ENCODE measurements at regions not wholly inside any gene's neighbourhood (a gene's known extent, or its start where the extent isn't known, plus 50 kb on each side); places are given as distances from the start of the nearest gene placed in this dataset.
"Not testable (repeated sequence)": the region's sequence is repeated elsewhere in the genome, so short reads cannot be mapped to it uniquely, and the experiment has no call there.

- Mint-ChIP-seq H3K27me3 (peaks cover 27% of the 10 kb centered on the region), H3K9me3 (peaks cover 13% of the 10 kb centered on the region)
- not testable (repeated sequence) for ATAC-seq (replicated peaks; ENCODE audit: extremely low read depth, poor library complexity, severe bottlenecking); H3K36me3 Mint-ChIP-seq (ENCODE audit: insufficient read depth); H3K4me1 Mint-ChIP-seq; H3K27ac Mint-ChIP-seq (ENCODE audit: low read depth); H3K4me3 Mint-ChIP-seq; DNase-seq (ENCODE audit: low spot score in 2 of 2)
Measured at GRCh38 chr10:109809954-109810353, 113.4 kb downstream of the XPNPEP1 start.

GRCh38 chr10:109801191-109801590 is 122.1 kb downstream of the XPNPEP1 start:
- not testable (repeated sequence) for H3K4me3 Mint-ChIP-seq; H3K4me1 Mint-ChIP-seq; ATAC-seq (replicated peaks; ENCODE audit: extremely low read depth, poor library complexity, severe bottlenecking); H3K27ac Mint-ChIP-seq (ENCODE audit: low read depth); DNase-seq (ENCODE audit: low spot score in 2 of 2); H3K36me3 Mint-ChIP-seq (ENCODE audit: insufficient read depth)
- peaks cover 53% of the 10 kb centered on the region for H3K27me3 Mint-ChIP-seq
- H3K9me3 Mint-ChIP-seq, result peaks cover 11% of the 10 kb centered on the region

DNA sequence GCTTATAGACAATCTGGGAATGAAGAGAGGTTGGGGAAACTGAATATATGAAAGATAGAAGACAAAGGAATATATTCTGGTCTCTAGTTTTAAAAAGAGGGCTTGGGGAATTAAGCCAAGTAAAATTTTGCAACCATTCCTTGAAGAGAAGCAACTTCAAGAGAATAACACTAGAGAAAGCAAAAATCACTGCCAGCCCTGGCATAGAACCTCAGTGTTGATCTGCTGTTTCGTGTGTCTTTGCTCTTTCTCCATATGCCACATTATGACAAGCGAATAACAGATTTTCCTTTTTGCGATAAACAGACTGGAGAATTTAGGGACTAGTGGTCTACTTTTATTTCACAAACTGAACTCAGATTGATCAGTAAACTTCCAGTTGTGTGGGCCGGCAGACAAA is 132.7 kb downstream of the XPNPEP1 start:
- H3K4me3 Mint-ChIP-seq, result no peak overlapping the region
- ATAC-seq (replicated peaks; ENCODE audit: extremely low read depth, poor library complexity, severe bottlenecking) (no peak), DNase-seq (ENCODE audit: low spot score in 2 of 2) (no peak)
- H3K36me3 Mint-ChIP-seq (ENCODE audit: insufficient read depth), result no peaks in the 10 kb centered on the region
- no peaks in the 10 kb centered on the region for H3K4me1 Mint-ChIP-seq
- H3K27ac Mint-ChIP-seq (ENCODE audit: low read depth), result no peak overlapping the region
- peaks cover 51% of the 10 kb centered on the region for H3K27me3 Mint-ChIP-seq
- no peaks in the 10 kb centered on the region for H3K9me3 Mint-ChIP-seq

DNA sequence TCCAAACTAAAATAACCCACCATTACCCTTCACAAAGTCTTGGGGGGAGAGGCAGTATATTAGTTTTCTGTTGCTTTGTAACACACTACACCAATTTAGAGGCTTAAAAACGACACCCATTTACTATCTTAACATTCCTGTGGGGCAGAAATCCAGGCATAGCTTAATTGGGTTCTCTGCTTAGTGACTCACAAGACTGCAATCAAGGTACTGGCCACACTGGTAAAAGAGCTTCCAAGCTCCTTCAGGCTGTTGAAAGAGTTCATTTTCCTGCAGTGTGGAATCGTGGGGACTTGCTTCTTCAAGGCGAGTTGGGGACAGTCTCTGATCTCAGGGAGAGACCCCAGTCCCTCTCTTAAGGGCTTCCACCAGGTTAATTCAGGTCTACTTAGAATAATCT is 139.1 kb downstream of the XPNPEP1 start:
- H3K9me3 Mint-ChIP-seq, result no peaks in the 10 kb centered on the region
- H3K4me3 Mint-ChIP-seq, result no peak overlapping the region
- no peaks in the 10 kb centered on the region for H3K4me1 Mint-ChIP-seq
- no peak overlapping the region for H3K27ac Mint-ChIP-seq (ENCODE audit: low read depth)
- no peaks in the 10 kb centered on the region for H3K36me3 Mint-ChIP-seq (ENCODE audit: insufficient read depth)
- ATAC-seq (replicated peaks; ENCODE audit: extremely low read depth, poor library complexity, severe bottlenecking), result no peak
- no peak for DNase-seq (ENCODE audit: low spot score in 2 of 2)
- H3K27me3 Mint-ChIP-seq, result peaks cover 66% of the 10 kb centered on the region

DNA sequence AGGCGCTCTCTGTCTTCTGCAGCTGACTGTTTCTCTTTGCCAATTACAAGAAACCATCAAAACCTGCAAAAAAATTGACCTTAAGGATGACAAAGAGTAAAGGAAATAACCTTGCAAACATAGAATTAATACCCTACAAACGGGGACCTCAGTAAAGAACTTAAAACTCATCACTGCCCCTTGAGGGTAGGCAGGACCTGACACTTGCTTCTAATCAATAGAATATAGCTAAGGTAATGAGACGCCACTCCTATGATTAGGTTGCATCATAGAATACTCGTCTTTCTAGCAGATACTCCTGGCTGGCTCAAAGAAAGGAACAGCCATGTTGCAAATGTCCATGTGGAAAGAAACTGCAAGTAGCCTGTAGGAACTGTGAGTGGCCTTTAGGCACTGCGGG is 140.0 kb downstream of the XPNPEP1 start:
- H3K27me3 Mint-ChIP-seq, result peaks cover 66% of the 10 kb centered on the region
- no peak overlapping the region for H3K27ac Mint-ChIP-seq (ENCODE audit: low read depth)
- H3K9me3 Mint-ChIP-seq, result no peaks in the 10 kb centered on the region
- DNase-seq (ENCODE audit: low spot score in 2 of 2) (no peak), ATAC-seq (replicated peaks; ENCODE audit: extremely low read depth, poor library complexity, severe bottlenecking) (no peak)
- H3K36me3 Mint-ChIP-seq (ENCODE audit: insufficient read depth), result no peaks in the 10 kb centered on the region
- H3K4me1 Mint-ChIP-seq, result no peaks in the 10 kb centered on the region
- H3K4me3 Mint-ChIP-seq, result no peak overlapping the region

DNA sequence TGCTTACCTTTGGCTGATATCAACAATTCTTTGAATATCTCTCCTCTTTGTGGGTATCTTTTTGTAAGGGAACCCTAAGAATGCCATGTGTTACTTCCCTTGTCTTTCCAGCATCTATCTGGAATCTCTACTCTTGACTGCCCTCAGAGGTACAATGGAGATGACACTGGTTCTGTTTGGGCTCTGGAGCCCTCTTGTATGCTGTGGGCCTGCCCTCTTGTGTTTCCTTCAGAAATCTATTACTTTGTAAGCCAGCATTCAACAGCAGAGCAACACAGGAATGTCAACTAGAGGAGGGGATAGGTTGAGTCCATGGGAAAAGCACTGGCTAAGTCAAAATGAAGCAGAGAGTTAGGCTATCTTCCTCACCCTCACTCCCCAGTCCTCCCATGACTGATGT is 142.3 kb downstream of the XPNPEP1 start:
- no peaks in the 10 kb centered on the region for H3K36me3 Mint-ChIP-seq (ENCODE audit: insufficient read depth)
- ATAC-seq (replicated peaks; ENCODE audit: extremely low read depth, poor library complexity, severe bottlenecking), result no peak
- no peaks in the 10 kb centered on the region for H3K9me3 Mint-ChIP-seq
- no peak overlapping the region for H3K4me3 Mint-ChIP-seq
- peaks cover 59% of the 10 kb centered on the region for H3K27me3 Mint-ChIP-seq
- no peak for DNase-seq (ENCODE audit: low spot score in 2 of 2)
- no peak overlapping the region for H3K27ac Mint-ChIP-seq (ENCODE audit: low read depth)
- no peaks in the 10 kb centered on the region for H3K4me1 Mint-ChIP-seq

- H3K4me3 Mint-ChIP-seq, result no peak overlapping the region
- no peak for DNase-seq (ENCODE audit: low spot score in 2 of 2)
- no peaks in the 10 kb centered on the region for H3K36me3 Mint-ChIP-seq (ENCODE audit: insufficient read depth)
- H3K27me3 Mint-ChIP-seq, result peaks cover 57% of the 10 kb centered on the region
- ATAC-seq (replicated peaks; ENCODE audit: extremely low read depth, poor library complexity, severe bottlenecking), result no peak
- no peaks in the 10 kb centered on the region for H3K9me3 Mint-ChIP-seq
- no peak overlapping the region for H3K27ac Mint-ChIP-seq (ENCODE audit: low read depth)
- no peaks in the 10 kb centered on the region for H3K4me1 Mint-ChIP-seq
Measured at GRCh38 chr10:109778993-109779392, 144.3 kb downstream of the XPNPEP1 start.

- Mint-ChIP-seq H3K27me3 (peaks cover 18% of the 10 kb centered on the region), H3K9me3 (no peaks in the 10 kb centered on the region)
- no peak for ATAC-seq (replicated peaks; ENCODE audit: extremely low read depth, poor library complexity, severe bottlenecking)
Measured at GRCh38 chr10:109774121-109774440, 149.2 kb downstream of the XPNPEP1 start.

DNA sequence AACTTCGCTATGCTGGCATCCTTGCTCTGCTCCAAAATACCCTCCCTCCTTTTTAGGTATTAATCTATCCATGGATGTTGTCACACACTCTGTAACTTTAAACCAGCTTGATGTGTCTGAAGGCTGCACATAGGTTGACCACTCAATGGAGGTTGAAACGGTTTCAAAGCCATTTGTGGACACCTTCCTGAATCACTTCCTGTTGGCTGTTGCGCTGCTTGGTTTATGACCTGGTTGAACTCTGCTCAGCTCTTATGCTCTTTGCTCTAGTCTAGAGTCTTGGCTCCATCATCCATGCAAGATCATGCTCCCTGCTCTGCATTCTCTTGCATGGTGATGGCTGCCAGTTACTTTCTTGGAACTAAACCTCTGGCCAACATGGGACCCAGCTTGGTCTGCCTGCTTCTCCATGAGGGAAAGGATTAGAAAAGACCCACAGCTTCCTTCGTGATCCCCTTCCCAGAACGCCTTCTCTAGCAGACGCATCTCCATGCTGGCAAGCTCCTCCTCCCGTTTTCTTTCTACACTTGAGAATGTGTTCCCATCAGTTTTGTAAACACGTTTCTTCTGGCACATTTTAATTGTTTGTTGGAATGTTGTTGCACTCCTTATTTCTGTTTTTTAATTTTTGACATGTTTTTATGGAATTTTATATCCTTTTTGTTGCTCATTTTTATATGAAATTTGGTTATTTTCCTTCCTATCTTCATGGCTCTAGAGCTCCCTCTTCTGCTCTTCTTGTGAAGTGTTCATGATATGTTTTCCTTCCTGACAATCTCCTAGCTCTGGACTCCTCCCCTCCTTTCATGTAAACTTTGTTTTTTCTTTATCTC is 149.8 kb downstream of the XPNPEP1 start:
- no peak overlapping the region for H3K27ac Mint-ChIP-seq (ENCODE audit: low read depth)
- DNase-seq (ENCODE audit: low spot score in 2 of 2) (no peak), ATAC-seq (replicated peaks; ENCODE audit: extremely low read depth, poor library complexity, severe bottlenecking) (no peak)
- H3K9me3 Mint-ChIP-seq, result no peaks in the 10 kb centered on the region
- H3K27me3 Mint-ChIP-seq, result peaks cover 12% of the 10 kb centered on the region
- no peaks in the 10 kb centered on the region for H3K36me3 Mint-ChIP-seq (ENCODE audit: insufficient read depth)
- no peaks in the 10 kb centered on the region for H3K4me1 Mint-ChIP-seq
- H3K4me3 Mint-ChIP-seq, result no peak overlapping the region

More at GRCh38 chr10:109774121-109774440, 149.2 kb downstream of the XPNPEP1 start:
- Mint-ChIP-seq H3K27ac (ENCODE audit: low read depth) (no peak overlapping the region), H3K4me1 (no peaks in the 10 kb centered on the region), H3K4me3 (no peak overlapping the region), H3K36me3 (ENCODE audit: insufficient read depth) (no peaks in the 10 kb centered on the region)
- no peak for DNase-seq (ENCODE audit: low spot score in 2 of 2)

- DNase-seq (ENCODE audit: low spot score in 2 of 2), result no peak
- Mint-ChIP-seq H3K27me3 (no peaks in the 10 kb centered on the region), H3K36me3 (ENCODE audit: insufficient read depth) (no peaks in the 10 kb centered on the region), H3K4me3 (no peak overlapping the region), H3K4me1 (no peaks in the 10 kb centered on the region), H3K27ac (ENCODE audit: low read depth) (no peak overlapping the region), H3K9me3 (no peaks in the 10 kb centered on the region)
- ATAC-seq (replicated peaks; ENCODE audit: extremely low read depth, poor library complexity, severe bottlenecking), result no peak
Measured at GRCh38 chr10:109770663-109771062, 152.6 kb downstream of the XPNPEP1 start.

DNA sequence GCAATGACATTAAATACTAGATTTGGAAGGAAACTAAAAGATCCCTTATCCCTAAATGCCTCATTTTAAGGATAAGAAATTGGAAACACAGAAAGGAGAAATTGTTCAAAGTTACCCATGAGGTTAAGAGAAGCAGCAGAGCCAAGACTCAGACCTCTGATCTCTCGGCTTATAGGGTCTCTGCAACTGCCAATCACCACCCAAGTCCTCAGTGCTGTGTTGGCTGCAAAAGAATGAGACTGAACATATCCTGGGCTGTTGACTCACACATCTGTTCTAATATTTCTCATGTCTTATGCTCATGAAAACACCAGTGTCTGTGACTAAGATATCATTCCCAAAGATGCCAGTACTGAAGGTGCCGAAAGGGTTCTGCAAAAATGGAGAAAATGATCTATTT is 153.3 kb downstream of the XPNPEP1 start:
- no peak for ATAC-seq (replicated peaks; ENCODE audit: extremely low read depth, poor library complexity, severe bottlenecking)

DNA sequence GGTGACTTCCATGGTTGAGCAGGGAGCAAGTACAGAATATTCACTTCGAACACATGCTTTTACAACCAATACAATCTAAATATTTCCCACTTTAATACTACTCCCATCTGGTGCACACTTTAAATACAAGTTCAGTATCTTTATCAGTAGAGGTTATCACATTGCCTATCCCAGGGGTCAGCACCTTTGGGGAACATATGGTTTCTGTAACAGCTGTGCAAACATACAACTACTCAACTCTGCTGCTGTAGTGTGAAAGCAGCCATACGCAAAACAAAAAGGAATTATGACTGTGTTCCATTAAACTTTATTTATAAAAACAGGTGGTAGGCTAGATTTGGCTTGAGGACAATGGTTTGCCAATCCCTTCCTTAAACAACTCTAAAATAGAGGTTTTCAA is 157.5 kb downstream of the XPNPEP1 start:
- H3K4me1 Mint-ChIP-seq, result no peaks in the 10 kb centered on the region
- no peaks in the 10 kb centered on the region for H3K9me3 Mint-ChIP-seq
- no peak overlapping the region for H3K4me3 Mint-ChIP-seq
- no peaks in the 10 kb centered on the region for H3K36me3 Mint-ChIP-seq (ENCODE audit: insufficient read depth)
- no peak for DNase-seq (ENCODE audit: low spot score in 2 of 2)
- H3K27me3 Mint-ChIP-seq, result peaks cover 4% of the 10 kb centered on the region
- H3K27ac Mint-ChIP-seq (ENCODE audit: low read depth), result no peak overlapping the region
- no peak for ATAC-seq (replicated peaks; ENCODE audit: extremely low read depth, poor library complexity, severe bottlenecking)

More for the DNA sequence above, 153.3 kb downstream of the XPNPEP1 start:
- Mint-ChIP-seq H3K27me3 (no peaks in the 10 kb centered on the region), H3K9me3 (no peaks in the 10 kb centered on the region), H3K36me3 (ENCODE audit: insufficient read depth) (no peaks in the 10 kb centered on the region), H3K4me1 (no peaks in the 10 kb centered on the region), H3K4me3 (no peak overlapping the region), H3K27ac (ENCODE audit: low read depth) (no peak overlapping the region)
- no peak for DNase-seq (ENCODE audit: low spot score in 2 of 2)

DNA sequence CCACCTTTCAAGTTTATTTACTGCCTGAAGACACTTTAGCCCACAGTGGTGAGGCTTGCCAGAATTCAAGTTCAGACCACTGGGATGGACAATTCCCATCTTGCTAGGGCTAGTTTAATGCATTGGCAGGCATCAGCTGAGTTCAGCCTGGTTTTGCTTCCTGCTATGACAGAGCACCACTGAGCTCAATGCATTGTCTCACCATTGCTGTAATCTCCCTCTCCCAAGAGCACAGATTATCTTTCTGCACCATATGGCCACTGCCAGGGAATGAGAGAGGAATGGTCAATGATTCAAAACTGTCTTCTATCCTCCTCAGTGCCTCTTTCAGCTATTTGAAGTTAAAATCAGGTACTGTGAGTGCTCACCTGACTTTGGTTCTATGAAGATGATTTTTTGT is 160.8 kb downstream of the XPNPEP1 start:
- no peak overlapping the region for H3K4me3 Mint-ChIP-seq
- no peaks in the 10 kb centered on the region for H3K36me3 Mint-ChIP-seq (ENCODE audit: insufficient read depth)
- ATAC-seq (replicated peaks; ENCODE audit: extremely low read depth, poor library complexity, severe bottlenecking) (no peak), DNase-seq (ENCODE audit: low spot score in 2 of 2) (no peak)
- no peaks in the 10 kb centered on the region for H3K4me1 Mint-ChIP-seq
- no peaks in the 10 kb centered on the region for H3K9me3 Mint-ChIP-seq
- peaks cover 23% of the 10 kb centered on the region for H3K27me3 Mint-ChIP-seq
- no peak overlapping the region for H3K27ac Mint-ChIP-seq (ENCODE audit: low read depth)

Data from central memory CD8-positive, alpha-beta T cell (primary cell).